Panc1 (cell line): ENCODE measurements at regions not wholly inside any gene's neighbourhood (a gene's known extent, or its start where the extent isn't known, plus 50 kb on each side); places are given as distances from the start of the nearest gene placed in this dataset.

Experiments used
- ATAC-seq: fragments of 200-7000 bp; cut with Tn5 transposase; 2 replicates; pipeline ENCODE4 v1.9.1; 2020; ENCODE audit warnings: mild to moderate bottlenecking, moderate library complexity
- BruUV-seq: library from RNA; stranded (reverse); fragments of 400-500 nt; replicated peaks from 2 replicates; lab custom pipeline; 2021; lab: Mats Ljungman, UMichigan
- CTCF ChIA-PET: fragments of 300-600 bp; sonication (Branson Sonifier 250); formaldehyde crosslinking; loops from one replicate; lab custom pipeline; 2022; ENCODE audit warnings: antibody characterized with exemption; lab: Charles Lee
- POLR2A ChIA-PET: fragments of 300-600 bp; sonication (Branson Sonifier 250); formaldehyde crosslinking; loops from one replicate; lab custom pipeline; 2022; ENCODE audit warnings: antibody characterized with exemption; lab: Charles Lee
- DNase-seq: peaks from one replicate; pipeline ENCODE4 v3.0.0-alpha.2; 2010; ENCODE audit warnings: low read depth, low spot score
- H3K27ac ChIP-seq: 2 replicates; pipeline ENCODE4 v1.5.1; 2011; ENCODE audit warnings: mild to moderate bottlenecking, low read length, inconsistent platforms
- H3K27me3 ChIP-seq: fragments of 200-500 bp; sonication (Bioruptor generic); 2 replicates; pipeline ENCODE4 v1.6.0; 2014; ENCODE audit warnings: low read length, inconsistent platforms; ENCODE audit not compliant: control insufficient read depth, insufficient read depth
- H3K36me3 ChIP-seq: fragments of 200-500 bp; sonication (Bioruptor generic); 2 replicates; pipeline ENCODE4 v1.5.1; 2014; ENCODE audit warnings: inconsistent platforms, mild to moderate bottlenecking, low read length, moderate library complexity; ENCODE audit not compliant: control insufficient read depth, insufficient read depth
- H3K4me1 ChIP-seq: 2 replicates; pipeline ENCODE4 v1.5.1; 2011; ENCODE audit warnings: inconsistent platforms, mild to moderate bottlenecking, low read length, moderate library complexity; ENCODE audit not compliant: control insufficient read depth, insufficient read depth
- H3K4me3 ChIP-seq, 2 experiments: 2 replicates each; pipeline ENCODE4 v1.5.1; 2011 to 2012; ENCODE audit warnings: low read depth in 2 of 2, low read length in 2 of 2, mild to moderate bottlenecking in 2 of 2, inconsistent platforms in 1 of 2, moderate library complexity in 1 of 2
- H3K9me3 ChIP-seq: fragments of 200-500 bp; sonication (Bioruptor generic); 2 replicates; pipeline ENCODE4 v1.5.1; 2014; ENCODE audit warnings: low read depth, mild to moderate bottlenecking, inconsistent platforms, low read length, moderate library complexity; ENCODE audit not compliant: control insufficient read depth, insufficient read depth
- CTCF ChIP-seq: fragments of 450-650 bp; IDR thresholded peaks from 2 replicates; pipeline ENCODE4 v1.5.1; 2017; ENCODE audit warnings: mild to moderate bottlenecking
- POLR2AphosphoS5 ChIP-seq: IDR thresholded peaks from 2 replicates; pipeline ENCODE4 v1.6.1; 2012; ENCODE audit warnings: mild to moderate bottlenecking, low read depth, low read length, moderate library complexity
- REST ChIP-seq, 2 experiments: IDR thresholded peaks; 2 replicates each; pipeline ENCODE4 v1.6.1; 2011 to 2012; ENCODE audit warnings: low read depth in 2 of 2, control low read depth in 1 of 2, low read length in 1 of 2, mild to moderate bottlenecking in 1 of 2, moderate library complexity in 1 of 2; ENCODE audit not compliant: insufficient read depth in 1 of 2
- SIN3A ChIP-seq: IDR thresholded peaks from 2 replicates; pipeline ENCODE4 v1.6.1; 2012; ENCODE audit warnings: low read depth, mild to moderate bottlenecking, low read length, moderate library complexity, borderline replicate concordance; ENCODE audit not compliant: insufficient read depth
- TCF7L2 ChIP-seq: IDR thresholded peaks from 2 replicates; pipeline ENCODE4 v1.6.1; 2011; ENCODE audit warnings: mild to moderate bottlenecking, low read depth, low read length, inconsistent platforms
- in situ Hi-C: cut with HindIII; loops from 2 replicates; pipeline ENCODE4 v1.10.0; 2016; ENCODE audit warnings: low sequenced_read_pairs, low pct_unique_long_range_greater_than_20kb
- intact Hi-C: fragments of 100-400 bp; cut with micrococcal nuclease; formaldehyde crosslinking; loops from one replicate; pipeline ENCODE4 v1.10.0; 2022; ENCODE audit not compliant: unreplicated experiment

- ATAC-seq (no peak), DNase-seq (no peak)
- in situ Hi-C loops, result no loop called here
Observed at GRCh38 chr3:109803274-109803673, 465.9 kb upstream of the DPPA4 start.

GRCh38 chr3:109804697-109805096, 467.4 kb upstream of the DPPA4 start:
- no TSS peak for BruUV-seq
- intact Hi-C loops (no loop called here), in situ Hi-C loops (no loop called here)
- no peak for TF ChIP-seq TCF7L2
- TF ChIP-seq POLR2AphosphoS5, result no peak
- Histone ChIP-seq H3K9me3 (no peaks in the 10 kb centered on the region), H3K4me1 (no peaks in the 10 kb centered on the region), H3K36me3 (no peaks in the 10 kb centered on the region), H3K27me3 (no peaks in the 10 kb centered on the region), H3K27ac (no peak overlapping the region), H3K4me3 (no peak overlapping the region)
- DNase-seq (no peak), ATAC-seq (no peak)
- POLR2A ChIA-PET, result no interaction called here
- CTCF ChIA-PET, result interaction anchor here (0.5 kb wide), 1 partner anchor 381 kb away, joined by 3 read pairs; no protein-coding TSS in a partner anchor

More at GRCh38 chr3:109803274-109803673, 465.9 kb upstream of the DPPA4 start:
- Histone ChIP-seq H3K4me1 (no peaks in the 10 kb centered on the region), H3K27me3 (no peaks in the 10 kb centered on the region), H3K4me3 (no peak overlapping the region), H3K9me3 (no peaks in the 10 kb centered on the region), H3K36me3 (no peaks in the 10 kb centered on the region), H3K27ac (no peak overlapping the region)
- BruUV-seq, result no TSS peak
- intact Hi-C loops, result no loop called here
- no peak for TF ChIP-seq POLR2AphosphoS5
- no peak for TF ChIP-seq REST (IDR thresholded peaks at IDR 0.05; ENCODE audit: insufficient read depth in 1 of 2, low read depth in 2 of 2, low read length in 1 of 2)
- peak; percentile 29; the same call in 1 of the 2 replicates for TF ChIP-seq CTCF
- ChIA-PET CTCF (no interaction called here), POLR2A (no interaction called here)

- ChIA-PET POLR2A (no interaction called here), CTCF (no interaction called here)
- BruUV-seq, result no TSS peak
- TF ChIP-seq SIN3A (no peak), TCF7L2 (no peak), CTCF (no peak), POLR2AphosphoS5 (no peak), REST (IDR thresholded peaks at IDR 0.05; ENCODE audit: insufficient read depth in 1 of 2, low read depth in 2 of 2, low read length in 1 of 2) (no peak)
- intact Hi-C loops, result no loop called here
- H3K4me1 ChIP-seq, result no peaks in the 10 kb centered on the region
- H3K27ac ChIP-seq, result no peak overlapping the region
- H3K9me3 ChIP-seq, result no peaks in the 10 kb centered on the region
- H3K36me3 ChIP-seq, result no peaks in the 10 kb centered on the region
- DNase-seq (no peak), ATAC-seq (no peak)
- no peak overlapping the region for H3K4me3 ChIP-seq
- H3K27me3 ChIP-seq, result no peaks in the 10 kb centered on the region
- in situ Hi-C loops, result no loop called here
Observed at GRCh38 chr3:109806929-109807328, 469.6 kb upstream of the DPPA4 start.
